GM19351 (cell line): ENCODE measurements at regions not wholly inside any gene's neighbourhood (a gene's known extent, or its start where the extent isn't known, plus 50 kb on each side); places are given as distances from the start of the nearest gene placed in this dataset.

Source experiments
- ATAC-seq: cut with Tn5 transposase; IDR thresholded peaks from one replicate; pipeline ENCODE4 v1.9.1; 2021; ENCODE audit warnings: mild to moderate bottlenecking, moderate library complexity; ENCODE audit not compliant: unreplicated experiment

DNA sequence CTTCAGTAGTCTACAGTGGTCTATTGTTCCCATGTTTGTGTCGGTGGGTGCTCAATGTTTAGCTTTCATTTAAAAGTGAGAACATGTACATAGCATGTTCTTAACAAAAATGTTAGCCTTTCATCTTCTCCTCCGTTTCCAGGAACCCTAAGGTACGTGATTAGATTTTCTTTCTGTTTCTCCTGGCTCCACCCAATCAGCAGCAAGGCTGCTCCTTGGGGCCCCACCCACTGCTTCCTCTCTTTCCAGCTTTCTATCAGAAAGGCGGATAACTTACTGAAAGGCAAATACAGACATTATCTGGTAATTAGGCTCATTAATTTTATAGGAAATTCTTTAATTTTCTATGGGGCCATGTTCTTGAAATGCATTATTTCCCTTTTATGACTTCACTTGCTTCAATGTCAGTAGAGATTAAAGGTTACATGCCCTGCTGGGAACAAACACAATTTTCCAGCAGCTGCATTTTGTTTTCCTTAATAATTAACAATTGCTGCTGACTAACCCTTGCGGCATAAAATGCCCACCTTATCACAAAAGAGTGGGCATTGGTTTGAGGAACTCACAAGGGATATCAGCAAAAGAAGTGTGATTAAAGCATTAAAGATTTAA is 324.9 kb upstream of the SNX7 start:
- no peak for ATAC-seq

DNA sequence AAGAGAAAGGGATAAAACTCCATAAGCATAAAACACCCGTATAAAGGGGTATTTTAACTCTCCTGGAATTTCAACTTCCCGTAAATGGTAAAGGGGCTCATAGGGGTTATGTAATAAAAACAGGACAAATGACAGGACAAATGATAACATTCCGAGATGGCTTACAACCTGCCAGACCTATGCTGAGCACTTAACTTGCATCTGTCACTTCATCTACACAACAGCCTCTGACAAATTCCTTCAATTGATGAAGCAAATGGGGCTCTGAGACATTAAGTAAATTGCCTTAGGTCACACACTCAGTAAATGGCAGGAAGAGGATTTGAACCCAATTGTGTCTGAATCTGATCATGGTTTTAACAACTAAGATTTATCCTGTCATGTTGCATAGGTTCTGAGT is 327.6 kb upstream of the SNX7 start:
- ATAC-seq: no peak

DNA sequence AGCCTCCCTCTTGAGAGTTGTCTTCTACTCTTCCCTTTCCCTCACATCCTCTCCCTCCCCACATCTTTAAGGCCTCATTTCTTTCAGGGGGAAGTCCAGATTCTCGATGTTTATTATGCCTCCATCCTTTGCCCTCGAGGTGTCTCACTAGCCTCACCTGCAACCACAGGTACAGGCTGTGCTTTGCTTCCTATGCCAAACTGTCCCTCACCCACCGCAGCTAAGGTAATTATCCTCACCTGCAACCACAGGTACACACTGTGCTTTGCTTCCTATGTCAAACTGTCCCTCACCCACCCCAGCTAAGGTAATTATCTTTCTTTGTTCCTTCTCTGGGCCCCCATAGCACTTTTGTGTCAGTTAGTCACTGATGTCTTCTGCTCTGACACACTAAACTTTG is 328.1 kb upstream of the SNX7 start:
- ATAC-seq: no peak

DNA sequence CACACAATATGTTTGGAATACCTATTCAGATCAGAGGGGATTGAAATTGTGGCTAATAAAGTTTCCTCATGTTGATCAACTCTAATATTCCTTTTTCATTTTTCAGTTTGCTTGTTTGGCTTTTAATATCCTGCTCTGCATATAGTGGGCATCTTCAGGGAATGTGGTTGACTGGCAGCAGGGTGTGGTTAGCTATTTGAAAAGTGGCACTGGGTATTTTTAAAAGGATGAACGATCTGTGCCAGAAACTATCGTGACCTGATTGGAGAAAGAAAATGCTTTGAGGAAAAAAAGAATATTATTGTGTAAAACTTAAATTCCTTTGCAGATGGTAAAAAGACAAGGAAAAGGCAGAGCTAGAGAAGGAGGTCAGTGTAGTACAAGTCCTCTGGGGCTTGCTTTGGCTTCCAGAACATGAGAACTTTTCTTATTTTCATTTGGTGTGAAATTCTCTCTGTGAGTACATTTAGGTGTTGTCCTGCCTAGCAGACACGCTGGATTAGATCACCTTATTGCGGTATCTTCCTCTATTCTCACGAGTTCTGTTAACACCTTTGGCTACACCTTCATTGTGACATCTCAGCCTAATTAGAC is 329.7 kb upstream of the SNX7 start:
- no peak for ATAC-seq

DNA sequence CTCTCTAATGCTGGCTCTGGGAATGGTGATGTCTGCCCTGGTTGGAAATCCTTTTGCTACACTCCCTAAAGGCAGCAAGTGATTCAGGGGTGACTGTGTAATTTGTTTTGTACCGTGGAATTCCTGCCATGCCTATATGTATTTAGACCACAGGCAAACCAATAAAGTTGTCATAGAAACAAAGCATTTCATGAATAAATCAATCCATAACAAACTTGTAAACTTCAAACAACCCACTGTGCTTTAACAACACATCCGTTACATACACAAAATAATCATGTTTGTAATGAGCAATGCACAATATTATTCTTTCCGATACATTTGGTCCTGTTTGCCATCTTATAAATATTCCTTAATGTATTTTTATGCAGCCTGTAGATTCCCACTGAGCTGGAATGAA is 330.3 kb upstream of the SNX7 start:
- ATAC-seq: no peak

DNA sequence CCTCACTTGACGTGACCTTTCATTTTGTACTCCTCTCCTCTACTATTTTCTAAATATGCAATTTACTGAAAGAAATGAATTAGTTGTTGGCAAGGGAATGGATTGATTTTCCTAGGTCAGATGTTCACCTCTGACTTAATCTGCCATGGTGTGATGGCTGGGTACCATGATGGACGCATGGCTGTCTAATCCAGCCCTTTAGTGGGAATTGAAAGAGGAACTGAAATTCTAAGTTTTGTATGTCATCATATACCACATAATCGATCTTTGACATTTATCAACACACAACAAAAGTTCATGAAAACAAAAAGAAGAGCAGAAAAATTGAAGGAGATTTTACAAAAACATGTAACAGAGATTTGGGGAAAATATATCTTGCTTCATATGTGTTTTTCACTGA is 331.3 kb upstream of the SNX7 start:
- no peak for ATAC-seq

DNA sequence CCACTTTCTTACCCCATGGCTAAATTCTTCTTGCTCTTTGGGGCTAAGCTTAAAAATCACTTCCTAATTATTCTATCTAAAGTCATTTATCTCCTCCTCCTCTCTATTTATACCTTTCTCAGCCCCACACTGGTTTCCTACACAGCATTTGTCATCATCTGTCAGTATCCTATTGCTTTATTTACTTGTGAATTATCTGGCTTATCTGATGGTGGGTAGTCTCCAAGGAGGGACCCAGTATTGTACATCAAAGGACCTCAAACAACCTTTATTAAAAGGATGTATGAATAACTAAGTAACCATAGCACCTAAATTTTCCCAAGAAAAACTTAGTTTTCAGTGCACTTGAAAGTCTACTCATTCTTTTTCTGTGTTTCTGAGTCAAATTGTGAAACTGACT is 332.7 kb upstream of the SNX7 start:
- ATAC-seq: no peak

DNA sequence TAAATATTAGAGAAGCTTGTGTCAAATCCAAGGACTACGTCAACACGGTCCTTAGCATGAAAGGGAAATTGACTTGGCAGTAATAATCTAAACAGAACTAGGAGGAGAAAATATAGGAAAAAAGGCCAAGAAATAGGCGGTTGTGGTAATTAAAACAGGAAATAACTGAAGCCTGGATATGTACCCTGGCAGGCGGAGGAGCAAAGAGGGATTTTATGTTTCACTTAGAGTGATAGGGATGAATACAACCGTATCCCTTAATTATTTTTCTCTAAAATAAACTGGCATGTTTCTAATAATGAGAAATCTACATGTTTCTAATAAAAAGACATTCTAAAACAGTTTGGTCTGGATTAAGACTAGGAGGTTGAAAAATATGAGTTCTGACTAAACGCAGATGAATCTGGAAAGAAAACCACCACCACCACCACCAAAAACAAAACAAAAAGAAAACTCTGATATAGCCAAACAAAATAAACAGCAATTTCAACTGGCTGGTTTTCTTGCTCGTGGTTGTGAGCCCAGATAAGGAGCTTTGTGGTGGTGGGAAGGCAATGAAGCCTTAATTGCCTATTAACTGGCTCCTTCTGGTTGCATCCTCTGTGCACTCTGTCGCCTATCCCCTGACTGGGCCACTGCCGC is 334.2 kb upstream of the SNX7 start:
- no peak for ATAC-seq

DNA sequence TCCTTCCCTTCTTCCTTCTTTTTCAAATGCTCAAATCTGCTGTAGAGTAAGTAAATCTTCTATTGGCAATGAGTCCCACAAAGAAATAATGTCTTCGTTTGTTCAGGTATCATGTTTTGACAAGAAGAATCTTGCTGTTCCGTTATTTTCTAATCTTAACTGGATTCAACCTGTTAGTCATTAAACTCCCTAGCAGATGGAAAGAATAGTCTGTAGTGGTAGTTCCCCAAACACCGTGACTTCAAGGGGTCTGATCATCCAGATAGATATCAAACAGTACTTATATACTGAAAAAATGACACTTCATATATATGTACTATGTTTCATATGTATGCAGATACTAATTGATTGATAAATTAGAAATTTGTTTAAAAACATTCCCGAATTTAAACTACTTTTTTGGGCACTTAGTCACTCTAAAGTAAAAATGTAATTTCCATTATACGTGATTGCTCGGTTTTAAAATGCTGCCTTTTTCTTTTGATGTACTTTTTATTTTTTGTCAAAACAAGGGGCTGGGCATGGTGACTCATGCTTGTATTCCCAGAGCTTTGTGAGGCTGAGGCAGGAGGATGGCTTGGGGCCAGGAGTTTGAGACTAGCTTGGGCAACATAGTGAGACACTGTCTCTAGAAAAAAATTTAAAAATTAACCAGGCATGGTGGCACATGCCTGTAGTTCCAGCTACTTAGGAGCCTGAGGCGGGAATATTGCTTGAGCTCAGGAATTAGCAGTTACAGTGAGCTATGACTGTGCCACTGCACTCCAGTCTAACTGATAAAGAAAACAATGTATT is 335.7 kb upstream of the SNX7 start:
- no peak for ATAC-seq

DNA sequence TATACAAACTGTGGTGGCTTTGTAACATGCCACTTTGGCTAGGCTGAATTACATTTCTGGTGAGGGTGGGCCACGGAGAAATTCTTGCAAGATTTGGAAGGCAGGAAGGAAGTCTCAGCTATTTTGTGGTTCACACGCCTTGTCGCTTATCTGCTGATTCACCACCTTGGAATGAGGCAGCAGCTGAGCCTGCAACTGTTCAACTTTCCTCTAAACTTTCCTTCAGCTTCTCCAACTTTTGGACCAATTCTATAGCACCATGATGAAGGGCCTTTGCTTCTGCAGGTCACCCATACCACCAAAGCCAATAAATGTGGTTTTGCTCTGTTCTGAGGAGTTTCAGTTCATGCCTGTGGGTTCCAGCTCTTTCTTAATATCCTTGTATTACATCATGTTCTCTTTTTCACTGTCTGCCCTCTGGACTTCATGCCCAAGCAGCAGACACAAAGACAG is 337.6 kb upstream of the SNX7 start:
- no peak for ATAC-seq

DNA sequence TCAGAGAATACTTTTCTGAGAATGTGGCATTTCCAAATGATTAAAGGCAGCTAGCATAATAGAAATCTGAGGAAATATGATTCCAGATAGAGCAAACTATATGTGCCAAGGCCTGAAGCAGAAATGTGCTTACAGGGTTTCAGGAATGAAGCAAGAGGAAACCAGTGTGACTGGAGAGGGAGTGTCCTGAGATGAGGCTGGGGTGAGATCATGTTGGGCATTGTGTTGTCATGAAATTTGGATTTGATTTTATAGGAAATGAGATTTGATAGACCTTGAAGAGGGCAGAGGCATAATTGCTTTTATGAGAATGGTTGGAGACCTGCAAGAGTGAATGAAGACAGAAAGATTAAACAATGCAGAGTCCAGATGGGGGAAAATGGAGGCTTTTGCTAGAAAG is 338.1 kb upstream of the SNX7 start:
- no peak for ATAC-seq

DNA sequence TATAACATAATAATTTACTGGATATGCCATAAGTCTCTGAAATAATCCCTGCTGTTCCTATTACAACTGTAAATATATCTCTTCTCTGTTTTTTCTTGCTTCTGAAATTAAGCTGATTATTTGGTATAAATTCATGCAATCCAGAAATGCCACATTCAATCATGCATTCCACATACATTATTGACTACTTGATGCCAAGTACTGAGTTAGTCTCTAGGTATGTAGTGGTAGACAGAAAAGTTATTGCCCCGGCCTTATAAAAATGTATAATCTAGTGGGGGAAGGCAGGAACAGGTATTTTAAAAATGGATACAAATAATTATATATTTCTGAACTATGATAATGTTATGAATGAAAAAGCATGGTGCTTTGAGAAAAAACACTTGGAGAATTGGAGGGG is 338.6 kb upstream of the SNX7 start:
- ATAC-seq: no peak

DNA sequence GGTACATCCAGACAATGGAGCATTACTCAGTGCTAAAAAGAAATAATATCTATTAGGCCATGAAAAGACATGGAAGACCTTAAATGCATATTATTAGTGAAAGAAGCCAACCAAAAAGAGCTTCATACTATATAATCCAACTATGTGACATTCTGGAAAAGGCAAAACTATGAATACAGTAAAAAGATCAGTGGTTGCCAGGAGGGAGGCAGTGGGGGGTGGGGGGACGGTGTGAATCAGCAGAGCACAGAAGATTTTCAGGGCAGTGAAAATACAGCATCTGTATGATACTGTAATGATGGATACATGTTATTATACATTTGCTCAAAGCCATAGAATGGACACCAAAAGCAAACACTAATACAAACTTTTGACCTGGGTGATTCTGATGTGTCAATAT is 339.4 kb upstream of the SNX7 start:
- no peak for ATAC-seq

DNA sequence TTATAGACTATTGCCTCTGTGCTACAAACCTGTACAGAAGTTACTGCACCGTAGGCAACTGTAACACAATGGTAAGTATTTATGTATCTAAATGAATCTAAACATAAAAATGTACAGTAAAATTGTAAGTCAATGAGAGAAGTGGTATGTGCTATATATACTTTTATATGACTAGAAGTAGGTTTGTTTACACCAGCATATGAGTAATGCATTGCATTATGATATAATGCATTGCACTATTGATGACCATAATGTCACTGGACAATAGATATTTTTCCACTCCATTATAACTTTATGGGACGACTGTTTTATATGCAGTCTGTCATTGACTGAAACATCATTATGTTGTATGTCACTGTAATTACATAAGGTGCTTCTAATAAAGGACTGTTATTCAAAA is 340.3 kb upstream of the SNX7 start:
- no peak for ATAC-seq

DNA sequence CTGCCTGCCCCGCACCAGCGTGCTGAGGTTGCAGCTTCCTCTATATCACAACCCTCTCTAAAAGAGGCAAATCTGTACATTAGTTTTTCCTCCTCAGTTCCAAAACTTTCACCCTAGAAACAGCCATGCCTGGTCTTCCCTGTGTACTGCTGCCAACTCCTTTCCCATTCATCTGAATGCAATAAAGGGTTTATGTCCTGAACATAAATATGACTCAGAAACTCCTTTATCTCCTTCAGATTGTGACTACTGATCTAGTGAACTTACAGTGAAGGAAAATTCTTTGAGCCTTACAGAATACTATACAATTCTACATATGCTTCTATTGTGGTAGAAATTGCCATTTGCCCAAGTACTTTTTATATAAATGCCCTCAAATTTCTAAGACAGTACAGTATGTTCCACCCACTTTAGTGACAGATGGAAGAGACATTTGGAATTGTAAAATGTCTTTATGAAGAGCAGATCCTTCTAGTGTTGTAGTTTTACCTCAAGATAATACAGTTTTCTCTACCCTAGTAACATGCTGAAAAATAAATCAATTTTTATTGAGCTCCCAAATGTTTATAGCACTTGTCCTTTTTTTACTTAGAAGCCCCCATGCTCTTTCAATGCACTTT is 345.1 kb upstream of the SNX7 start:
- no peak for ATAC-seq

DNA sequence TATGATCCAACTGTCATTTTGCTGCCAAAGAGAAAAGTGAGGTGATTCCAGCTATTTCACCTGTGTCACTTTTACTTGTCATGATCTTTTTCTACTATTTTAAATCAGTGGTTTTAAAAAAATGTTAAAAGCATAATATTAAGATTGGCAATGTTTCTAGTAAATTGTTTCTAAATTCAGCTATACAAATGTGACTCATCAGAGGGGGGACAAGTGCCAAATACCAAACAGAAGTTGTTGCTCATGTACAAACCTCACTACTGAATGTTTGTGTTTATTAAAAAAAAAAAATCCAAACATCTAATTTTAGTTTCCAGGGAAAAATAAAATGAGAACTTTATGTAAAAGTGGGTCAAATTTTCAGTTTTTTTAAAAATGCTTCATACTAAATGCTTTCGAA is 346.2 kb upstream of the SNX7 start:
- ATAC-seq: no peak

DNA sequence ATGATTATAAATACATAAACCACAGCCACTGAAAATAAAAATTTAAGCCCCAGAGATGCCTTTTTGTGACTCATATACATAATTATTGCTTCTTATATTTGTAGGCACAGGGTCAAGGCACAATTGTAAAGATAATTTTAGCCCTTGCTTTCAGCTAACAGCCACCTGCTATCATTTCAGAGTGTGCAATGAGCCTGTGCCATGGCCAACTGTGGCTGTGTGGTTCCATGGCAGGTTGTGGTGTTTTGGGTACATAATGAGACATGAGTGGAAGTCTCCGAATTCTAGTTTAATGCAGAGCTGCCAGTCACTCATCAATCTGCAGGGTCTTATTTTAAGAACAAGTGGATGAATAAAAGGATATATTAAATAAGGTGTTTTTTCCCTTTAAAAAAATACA is 346.9 kb upstream of the SNX7 start:
- no peak for ATAC-seq

DNA sequence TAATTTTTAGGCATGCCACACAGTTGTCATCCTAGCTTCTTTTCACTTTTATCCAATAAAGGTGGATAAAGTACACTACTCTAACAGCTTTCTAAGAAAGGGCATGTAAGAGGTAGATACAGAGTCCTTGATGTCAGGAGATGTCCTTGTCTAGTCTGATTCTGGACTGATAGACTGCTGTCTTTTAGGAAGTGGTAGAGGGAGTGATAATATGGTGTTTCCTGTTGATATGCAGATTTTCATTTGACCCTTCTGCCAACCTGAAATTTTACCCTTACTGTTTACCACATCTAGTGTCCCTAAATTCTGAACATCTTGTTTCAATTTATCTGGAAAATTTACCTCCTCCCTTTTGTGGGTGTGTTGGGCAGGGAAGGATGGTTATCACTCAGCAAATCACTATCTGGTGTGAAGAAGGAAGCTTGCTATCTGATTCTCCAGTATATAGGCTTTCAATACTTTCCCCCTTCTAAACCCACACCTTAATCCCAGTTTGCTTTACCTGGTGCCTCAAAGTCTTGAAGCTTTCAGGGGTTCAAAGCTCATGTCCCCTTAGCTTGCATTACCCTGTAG is 354.9 kb upstream of the SNX7 start:
- ATAC-seq: no peak

DNA sequence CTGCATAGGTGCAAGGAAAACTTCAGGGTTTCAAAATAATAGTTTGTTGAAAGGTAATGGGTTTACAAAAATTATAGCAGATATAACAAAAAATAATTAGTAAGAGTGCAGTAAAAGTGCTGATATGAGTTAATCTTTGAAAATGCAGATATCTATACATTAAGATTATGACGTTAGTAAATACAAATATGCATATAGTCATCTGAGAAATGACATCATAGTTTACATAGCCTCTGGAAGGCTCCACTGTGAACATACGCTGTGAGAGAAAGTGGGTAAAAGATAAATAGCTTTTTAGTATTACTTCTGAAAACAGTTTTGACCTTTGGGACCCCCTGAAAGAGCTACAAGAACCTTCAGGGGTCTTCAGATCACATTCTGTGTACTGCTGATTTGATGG is 356.2 kb upstream of the SNX7 start:
- no peak for ATAC-seq

DNA sequence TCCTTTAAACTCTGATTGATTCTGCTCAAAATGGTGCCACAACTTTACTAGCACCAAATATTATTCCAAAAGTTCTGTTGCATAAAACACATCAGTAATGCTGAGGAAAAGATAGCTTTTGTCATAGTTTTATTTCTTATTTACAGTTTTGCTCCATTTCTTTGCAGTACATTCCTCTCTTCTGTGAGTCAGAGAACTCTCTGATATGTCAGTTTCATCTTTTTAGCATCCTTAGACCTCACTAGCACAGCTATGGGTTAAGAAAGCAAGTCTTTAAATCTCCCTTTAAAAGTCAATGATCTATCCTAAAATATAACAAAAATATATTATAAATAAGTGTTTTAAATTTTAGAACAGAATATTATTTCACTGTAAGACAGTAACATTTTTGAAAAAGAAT is 356.6 kb upstream of the SNX7 start:
- no peak for ATAC-seq

DNA sequence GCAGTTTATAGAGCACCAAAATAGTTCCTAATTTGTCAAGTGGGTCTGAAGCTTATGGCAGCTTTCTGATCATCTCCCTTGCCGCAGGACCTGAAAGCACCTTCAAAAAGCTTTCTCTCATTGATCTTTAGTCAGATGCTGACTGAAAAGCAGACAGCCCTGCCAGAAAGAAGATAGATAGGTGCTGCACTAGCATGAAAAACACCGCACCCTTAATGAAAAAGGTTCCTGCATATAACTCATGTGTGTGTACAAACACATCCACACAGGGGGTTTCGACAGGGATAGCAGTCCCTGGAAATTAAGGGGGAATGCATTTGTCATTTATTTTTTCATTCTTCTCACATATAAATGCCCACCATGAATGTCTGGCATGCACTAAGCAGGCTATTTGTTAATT is 361.7 kb upstream of the SNX7 start:
- no peak for ATAC-seq
